ENCODE measurements at regions not wholly inside any gene's neighbourhood (a gene's known extent, or its start where the extent isn't known, plus 50 kb on each side); places are given as distances from the start of the nearest gene placed in this dataset.
A peak's percentile ranks its signal among the peaks of the same experiment; 100 is the strongest.

DNA sequence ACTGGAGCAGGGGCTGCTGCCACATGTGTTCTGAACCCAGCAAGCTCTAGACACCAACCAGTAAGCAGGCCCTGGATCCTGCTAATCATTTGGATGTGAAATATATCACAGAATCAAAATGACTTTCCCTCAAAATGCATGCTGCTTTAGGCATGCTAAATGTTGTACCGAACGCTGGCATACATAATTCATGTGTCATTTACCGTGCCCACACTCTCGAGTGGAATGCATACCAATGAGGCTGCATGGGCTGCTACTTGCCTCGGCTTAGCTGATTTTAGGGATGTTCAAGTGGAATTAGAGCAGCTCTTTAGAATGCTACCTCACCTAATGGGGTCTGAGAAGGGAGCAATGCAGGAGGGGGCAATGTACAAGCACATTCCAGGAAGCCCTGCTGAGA is 509.6 kb upstream of the RAB6C start:
- no peak overlapping the region for H3K4me3 ChIP-seq (ENCODE audit: low read length)
- no peak overlapping the region for H2AFZ ChIP-seq (ENCODE audit: low read length)
- no peaks in the 10 kb centered on the region for H3K79me2 ChIP-seq (ENCODE audit: low read length)
- H3K27ac ChIP-seq (ENCODE audit: low read length), result no peak overlapping the region
- H3K4me1 ChIP-seq (ENCODE audit: low read length), result no peaks in the 10 kb centered on the region
- no peaks in the 10 kb centered on the region for H4K20me1 ChIP-seq (ENCODE audit: insufficient read depth, low read depth, low read length)
- H3K9me2 ChIP-seq (replicated peaks; ENCODE audit: insufficient read depth, low read length), result no peaks in the 10 kb centered on the region
- H3K9me3 ChIP-seq (ENCODE audit: low read length), result no peaks in the 10 kb centered on the region
- no peaks in the 10 kb centered on the region for H3K36me3 ChIP-seq (ENCODE audit: insufficient read depth, low read length)
- H3K4me2 ChIP-seq (ENCODE audit: low read depth, low read length, poor library complexity, severe bottlenecking), result no peak overlapping the region
- no peak overlapping the region for H3K9ac ChIP-seq (ENCODE audit: low read length)
- 0 out of 2 replicates have a peak, but pooled peaks cover 3% of the 10 kb centered on the region for H3K27me3 ChIP-seq (ENCODE audit: low read length)
- DNase-seq, result no peak

- Histone ChIP-seq H3K27me3 (ENCODE audit: low read length) (0 out of 2 replicates have a peak, but pooled peaks cover 3% of the 10 kb centered on the region), H3K4me1 (ENCODE audit: low read length) (peaks cover 14% of the 10 kb centered on the region), H3K9me2 (replicated peaks; ENCODE audit: insufficient read depth, low read length) (no peaks in the 10 kb centered on the region), H3K36me3 (ENCODE audit: insufficient read depth, low read length) (no peaks in the 10 kb centered on the region), H3K4me2 (ENCODE audit: low read depth, low read length, poor library complexity, severe bottlenecking) (no peak overlapping the region), H3K9me3 (ENCODE audit: low read length) (no peaks in the 10 kb centered on the region), H3K27ac (ENCODE audit: low read length) (no peak overlapping the region), H4K20me1 (ENCODE audit: insufficient read depth, low read depth, low read length) (no peaks in the 10 kb centered on the region), H3K9ac (ENCODE audit: low read length) (no peak overlapping the region), H3K79me2 (ENCODE audit: low read length) (no peaks in the 10 kb centered on the region), H3K4me3 (ENCODE audit: low read length) (no peak overlapping the region), H2AFZ (ENCODE audit: low read length) (no peak overlapping the region)
- DNase-seq, result no peak
These were observed 500.5 kb upstream of the RAB6C start for GRCh38 chr2:129478902-129479517.

DNA sequence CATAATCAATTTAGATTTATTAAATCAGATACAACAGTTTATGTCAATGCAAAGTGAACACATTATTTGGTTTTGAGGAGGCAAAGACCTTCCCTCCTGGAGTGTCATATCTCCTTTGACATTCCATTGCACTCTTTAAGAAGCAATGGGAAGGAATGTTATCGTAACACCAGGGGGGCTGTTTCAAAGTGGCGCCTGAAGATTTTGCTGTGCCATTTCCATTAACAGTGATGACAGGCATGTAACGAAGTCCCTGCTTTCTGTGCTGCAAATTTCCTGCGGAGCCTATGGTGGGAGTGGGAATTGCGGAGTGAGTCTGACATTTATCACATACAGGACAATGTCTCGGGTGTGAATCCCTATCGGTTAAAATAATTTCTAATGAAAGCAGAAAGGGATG is 499.6 kb upstream of the RAB6C start:
- H3K9me3 ChIP-seq (ENCODE audit: low read length), result no peaks in the 10 kb centered on the region
- H3K4me3 ChIP-seq (ENCODE audit: low read length), result no peak overlapping the region
- H2AFZ ChIP-seq (ENCODE audit: low read length), result no peak overlapping the region
- H3K9ac ChIP-seq (ENCODE audit: low read length), result no peak overlapping the region
- H4K20me1 ChIP-seq (ENCODE audit: insufficient read depth, low read depth, low read length), result no peaks in the 10 kb centered on the region
- DNase-seq, result no peak
- no peak overlapping the region for H3K27ac ChIP-seq (ENCODE audit: low read length)
- H3K4me1 ChIP-seq (ENCODE audit: low read length), result peaks cover 16% of the 10 kb centered on the region
- H3K79me2 ChIP-seq (ENCODE audit: low read length), result no peaks in the 10 kb centered on the region
- H3K4me2 ChIP-seq (ENCODE audit: low read depth, low read length, poor library complexity, severe bottlenecking), result no peak overlapping the region
- no peaks in the 10 kb centered on the region for H3K9me2 ChIP-seq (replicated peaks; ENCODE audit: insufficient read depth, low read length)
- no peaks in the 10 kb centered on the region for H3K36me3 ChIP-seq (ENCODE audit: insufficient read depth, low read length)
- no peaks in the 10 kb centered on the region for H3K27me3 ChIP-seq (ENCODE audit: low read length)

- H3K9me2 ChIP-seq (replicated peaks; ENCODE audit: insufficient read depth, low read length), result no peaks in the 10 kb centered on the region
- no peak for DNase-seq
These were observed 498.7 kb upstream of the RAB6C start for GRCh38 chr2:129480790-129481189.

DNA sequence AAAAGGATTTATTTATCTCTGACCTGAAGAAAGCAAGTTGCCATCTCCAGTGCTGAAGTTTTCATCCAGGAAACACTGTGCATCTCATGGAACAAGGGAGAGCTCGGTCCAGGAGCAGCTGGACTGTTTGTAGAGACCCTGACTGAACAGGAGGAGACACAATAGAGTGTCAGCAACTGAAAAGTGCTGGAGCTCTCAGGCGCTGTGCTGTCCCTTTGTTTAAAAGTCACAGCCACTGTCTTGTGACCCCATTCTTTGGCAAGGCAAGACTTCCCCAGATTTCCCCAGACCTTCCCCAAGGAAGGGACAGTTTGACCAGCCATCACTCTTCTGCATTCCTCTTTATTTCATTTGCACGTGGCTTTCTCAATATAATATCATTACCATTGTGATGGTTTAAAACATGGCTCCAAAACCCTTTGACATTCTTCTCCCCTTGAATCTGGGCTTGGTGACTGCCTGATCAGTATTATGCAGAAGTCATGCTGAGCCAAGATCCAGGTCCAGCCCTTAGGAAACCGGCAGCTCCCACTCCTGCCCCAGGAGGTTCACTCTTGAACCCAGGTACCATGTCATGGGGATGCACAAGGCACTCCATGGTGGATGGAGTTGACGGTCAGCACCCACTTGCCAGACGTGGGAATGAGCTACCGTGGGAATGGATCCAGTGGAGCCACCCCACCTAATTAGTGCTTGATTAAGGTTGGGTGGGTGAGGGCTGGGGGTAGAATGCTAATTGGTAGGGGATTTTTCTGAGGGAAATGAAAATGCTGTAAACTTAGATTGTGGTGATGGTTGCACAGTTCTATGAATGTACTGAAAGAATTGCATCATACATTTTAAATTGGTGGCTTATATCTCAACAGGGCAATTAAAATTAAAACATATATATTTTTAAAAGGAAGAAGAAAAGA is 497.9 kb upstream of the RAB6C start:
- Histone ChIP-seq H3K4me3 (ENCODE audit: low read length) (no peak overlapping the region), H3K27me3 (ENCODE audit: low read length) (no peaks in the 10 kb centered on the region), H3K36me3 (ENCODE audit: insufficient read depth, low read length) (no peaks in the 10 kb centered on the region), H2AFZ (ENCODE audit: low read length) (no peak overlapping the region), H3K9me3 (ENCODE audit: low read length) (no peaks in the 10 kb centered on the region), H3K79me2 (ENCODE audit: low read length) (no peaks in the 10 kb centered on the region), H4K20me1 (ENCODE audit: insufficient read depth, low read depth, low read length) (no peaks in the 10 kb centered on the region), H3K4me2 (ENCODE audit: low read depth, low read length, poor library complexity, severe bottlenecking) (no peak overlapping the region), H3K27ac (ENCODE audit: low read length) (no peak overlapping the region), H3K4me1 (ENCODE audit: low read length) (peaks cover 16% of the 10 kb centered on the region), H3K9me2 (replicated peaks; ENCODE audit: insufficient read depth, low read length) (no peaks in the 10 kb centered on the region), H3K9ac (ENCODE audit: low read length) (no peak overlapping the region)
- no peak for DNase-seq

More at GRCh38 chr2:129480790-129481189, 498.7 kb upstream of the RAB6C start:
- H3K79me2 ChIP-seq (ENCODE audit: low read length), result no peaks in the 10 kb centered on the region
- no peak overlapping the region for H3K4me3 ChIP-seq (ENCODE audit: low read length)
- no peaks in the 10 kb centered on the region for H3K27me3 ChIP-seq (ENCODE audit: low read length)
- H3K27ac ChIP-seq (ENCODE audit: low read length), result no peak overlapping the region
- H3K4me1 ChIP-seq (ENCODE audit: low read length), result peaks cover 16% of the 10 kb centered on the region
- no peak overlapping the region for H3K4me2 ChIP-seq (ENCODE audit: low read depth, low read length, poor library complexity, severe bottlenecking)
- no peak overlapping the region for H3K9ac ChIP-seq (ENCODE audit: low read length)
- no peaks in the 10 kb centered on the region for H4K20me1 ChIP-seq (ENCODE audit: insufficient read depth, low read depth, low read length)
- H2AFZ ChIP-seq (ENCODE audit: low read length), result no peak overlapping the region
- H3K36me3 ChIP-seq (ENCODE audit: insufficient read depth, low read length), result no peaks in the 10 kb centered on the region
- H3K9me3 ChIP-seq (ENCODE audit: low read length), result no peaks in the 10 kb centered on the region

GRCh38 chr2:129482626-129483025 is 496.8 kb upstream of the RAB6C start:
- Histone ChIP-seq H3K9me2 (replicated peaks; ENCODE audit: insufficient read depth, low read length) (no peaks in the 10 kb centered on the region), H3K9ac (ENCODE audit: low read length) (no peak overlapping the region), H3K36me3 (ENCODE audit: insufficient read depth, low read length) (no peaks in the 10 kb centered on the region), H3K27me3 (ENCODE audit: low read length) (no peaks in the 10 kb centered on the region), H4K20me1 (ENCODE audit: insufficient read depth, low read depth, low read length) (no peaks in the 10 kb centered on the region), H3K27ac (ENCODE audit: low read length) (no peak overlapping the region), H3K9me3 (ENCODE audit: low read length) (no peaks in the 10 kb centered on the region), H3K79me2 (ENCODE audit: low read length) (no peaks in the 10 kb centered on the region), H3K4me2 (ENCODE audit: low read depth, low read length, poor library complexity, severe bottlenecking) (no peak overlapping the region), H3K4me1 (ENCODE audit: low read length) (peaks cover 16% of the 10 kb centered on the region), H2AFZ (ENCODE audit: low read length) (no peak overlapping the region), H3K4me3 (ENCODE audit: low read length) (no peak overlapping the region)
- DNase-seq, result no peak

- Histone ChIP-seq H3K4me3 (ENCODE audit: low read length) (no peak overlapping the region), H3K27ac (ENCODE audit: low read length) (no peak overlapping the region), H3K9me3 (ENCODE audit: low read length) (no peaks in the 10 kb centered on the region), H2AFZ (ENCODE audit: low read length) (peak overlapping the region; percentile 5; the same call in 1 of the 2 replicates), H3K9ac (ENCODE audit: low read length) (no peak overlapping the region), H3K36me3 (ENCODE audit: insufficient read depth, low read length) (no peaks in the 10 kb centered on the region), H3K4me2 (ENCODE audit: low read depth, low read length, poor library complexity, severe bottlenecking) (peak overlapping the region; percentile 31), H3K4me1 (ENCODE audit: low read length) (peaks cover 16% of the 10 kb centered on the region), H4K20me1 (ENCODE audit: insufficient read depth, low read depth, low read length) (no peaks in the 10 kb centered on the region), H3K27me3 (ENCODE audit: low read length) (no peaks in the 10 kb centered on the region), H3K79me2 (ENCODE audit: low read length) (no peaks in the 10 kb centered on the region), H3K9me2 (replicated peaks; ENCODE audit: insufficient read depth, low read length) (no peaks in the 10 kb centered on the region)
- peak; percentile 74 for DNase-seq
These were observed 496.1 kb upstream of the RAB6C start for GRCh38 chr2:129483366-129483765.
